IPS DF 6.9 (cell line): ENCODE measurements at regions not wholly inside any gene's neighbourhood (a gene's known extent, or its start where the extent isn't known, plus 50 kb on each side); places are given as distances from the start of the nearest gene placed in this dataset.
"Not testable (repeated sequence)": the region's sequence is repeated elsewhere in the genome, so short reads cannot be mapped to it uniquely, and the experiment has no call there.

Experiments used
- DNase-seq: peaks from one replicate; pipeline ENCODE4 v3.0.0-alpha.2; 2013; ENCODE audit warnings: low read depth, low spot score
- H3K27ac ChIP-seq: one replicate; pipeline ENCODE4 v1.5.1; 2013; ENCODE audit warnings: low read length, control low read depth
- H3K27me3 ChIP-seq: 2 replicates; pipeline ENCODE4 v1.6.1; 2013; ENCODE audit warnings: mild to moderate bottlenecking, low read length; ENCODE audit not compliant: control insufficient read depth, insufficient read depth
- H3K36me3 ChIP-seq: 2 replicates; pipeline ENCODE4 v1.6.1; 2013; ENCODE audit warnings: low read length; ENCODE audit not compliant: control insufficient read depth, insufficient read depth
- H3K4me1 ChIP-seq: 2 replicates; pipeline ENCODE4 v1.6.1; 2013; ENCODE audit warnings: low read length; ENCODE audit not compliant: control insufficient read depth, insufficient read depth
- H3K4me3 ChIP-seq: 2 replicates; pipeline ENCODE4 v1.5.1; 2013; ENCODE audit warnings: mild to moderate bottlenecking, low read length
- H3K9me3 ChIP-seq: 2 replicates; pipeline ENCODE4 v1.6.1; 2013; ENCODE audit warnings: low read length, inconsistent platforms; ENCODE audit not compliant: control insufficient read depth, insufficient read depth
- WGBS: extraction: QIAGEN DNeasy Blood & Tissue Kit; methylation state at CpG from one replicate; pipeline ENCODE4 v1.1.7; 2013; ENCODE audit warnings: mixed read lengths, missing lambda C conversion rate; ENCODE audit not compliant: insufficient read length, insufficient coverage; 5-methylcytosine and 5-hydroxymethylcytosine counted together

- no peaks in the 10 kb centered on the region for H3K4me1 ChIP-seq
- no peaks in the 10 kb centered on the region for H3K36me3 ChIP-seq
- no peaks in the 10 kb centered on the region for H3K9me3 ChIP-seq
- DNase-seq = no peak
- no peak overlapping the region for H3K27ac ChIP-seq
- no peak overlapping the region for H3K4me3 ChIP-seq
- no peaks in the 10 kb centered on the region for H3K27me3 ChIP-seq
- WGBS = no CpG with 5 or more reads among the region's 19 CpGs
Measured at GRCh38 chr11:115990004-115990447, 485.8 kb upstream of the CADM1 start.

GRCh38 chr11:115985896-115986295 is 481.7 kb upstream of the CADM1 start:
- Histone ChIP-seq H3K27ac (no peak overlapping the region), H3K36me3 (no peaks in the 10 kb centered on the region), H3K9me3 (no peaks in the 10 kb centered on the region), H3K4me3 (no peak overlapping the region), H3K27me3 (no peaks in the 10 kb centered on the region), H3K4me1 (no peaks in the 10 kb centered on the region)
- WGBS = no CpG with 5 or more reads among the region's 6 CpGs
- no peak for DNase-seq

- Histone ChIP-seq H3K4me1 (no peaks in the 10 kb centered on the region), H3K27ac (no peak overlapping the region), H3K9me3 (no peaks in the 10 kb centered on the region), H3K36me3 (no peaks in the 10 kb centered on the region), H3K27me3 (no peaks in the 10 kb centered on the region), H3K4me3 (no peak overlapping the region)
- WGBS = no CpG with 5 or more reads among the region's 2 CpGs
- no peak for DNase-seq
Measured at GRCh38 chr11:115984228-115984627, 480.0 kb upstream of the CADM1 start.

GRCh38 chr11:115982666-115983065 is 478.5 kb upstream of the CADM1 start:
- no peaks in the 10 kb centered on the region for H3K4me1 ChIP-seq
- H3K27me3 ChIP-seq = no peaks in the 10 kb centered on the region; the same call in 1 of the 2 replicates
- H3K27ac ChIP-seq = no peak overlapping the region
- no peak overlapping the region for H3K4me3 ChIP-seq
- no CpG with 5 or more reads among the region's 4 CpGs for WGBS
- H3K9me3 ChIP-seq = no peaks in the 10 kb centered on the region
- no peak for DNase-seq
- no peaks in the 10 kb centered on the region for H3K36me3 ChIP-seq

GRCh38 chr11:115981814-115982471 is 477.7 kb upstream of the CADM1 start:
- no CpG with 5 or more reads among the region's 3 CpGs for WGBS
- peaks cover under 1% of the 10 kb centered on the region; the same call in 1 of the 2 replicates for H3K27me3 ChIP-seq
- H3K36me3 ChIP-seq = no peaks in the 10 kb centered on the region
- no peaks in the 10 kb centered on the region for H3K4me1 ChIP-seq
- no peak overlapping the region for H3K4me3 ChIP-seq
- H3K9me3 ChIP-seq = no peaks in the 10 kb centered on the region
- no peak for DNase-seq
- no peak overlapping the region for H3K27ac ChIP-seq

- WGBS = no CpG with 5 or more reads among the region's 3 CpGs
- no peak for DNase-seq
- H3K27ac ChIP-seq = no peak overlapping the region
- H3K4me1 ChIP-seq = no peaks in the 10 kb centered on the region; the same call in 1 of the 2 replicates
- H3K4me3 ChIP-seq = no peak overlapping the region
- peaks cover 8% of the 10 kb centered on the region; the same call in 1 of the 2 replicates for H3K27me3 ChIP-seq
- H3K36me3 ChIP-seq = no peaks in the 10 kb centered on the region
- no peaks in the 10 kb centered on the region for H3K9me3 ChIP-seq
Measured at GRCh38 chr11:115981104-115981481, 476.9 kb upstream of the CADM1 start.

- H3K4me1 ChIP-seq = peaks cover 2% of the 10 kb centered on the region; the same call in 1 of the 2 replicates
- no peak overlapping the region for H3K27ac ChIP-seq
- H3K9me3 ChIP-seq = no peaks in the 10 kb centered on the region
- no peak for DNase-seq
- no CpG with 5 or more reads among the region's 14 CpGs for whole genome bisulfite sequencing
- H3K4me3 ChIP-seq = no peak overlapping the region
- H3K27me3 ChIP-seq = peaks cover 8% of the 10 kb centered on the region; the same call in 1 of the 2 replicates
- H3K36me3 ChIP-seq = no peaks in the 10 kb centered on the region
Measured at GRCh38 chr11:115980337-115981103, 476.3 kb upstream of the CADM1 start.

- no peaks in the 10 kb centered on the region for H3K36me3 ChIP-seq
- no CpG with 5 or more reads among the region's 1 CpG for WGBS
- no peaks in the 10 kb centered on the region for H3K9me3 ChIP-seq
- DNase-seq = no peak
- H3K27ac ChIP-seq = no peak overlapping the region
- H3K4me3 ChIP-seq = no peak overlapping the region
- H3K27me3 ChIP-seq = peaks cover 8% of the 10 kb centered on the region; the same call in 1 of the 2 replicates
- peaks cover 2% of the 10 kb centered on the region; the same call in 1 of the 2 replicates for H3K4me1 ChIP-seq
Measured at GRCh38 chr11:115974703-115975102, 470.5 kb upstream of the CADM1 start.

- not testable (repeated sequence) for H3K36me3 ChIP-seq, H3K9me3 ChIP-seq, DNase-seq, H3K4me3 ChIP-seq, H3K27ac ChIP-seq, H3K27me3 ChIP-seq, H3K4me1 ChIP-seq
- WGBS = no CpG with 5 or more reads among the region's 9 CpGs
Measured at GRCh38 chr11:115967203-115967602, 463.0 kb upstream of the CADM1 start.

- no peak for DNase-seq
- WGBS = no CpG with 5 or more reads among the region's 13 CpGs
- Histone ChIP-seq H3K4me1 (peaks cover 1% of the 10 kb centered on the region), H3K4me3 (no peak overlapping the region), H3K27ac (no peak overlapping the region), H3K27me3 (peaks cover 5% of the 10 kb centered on the region; the same call in 1 of the 2 replicates), H3K9me3 (no peaks in the 10 kb centered on the region), H3K36me3 (no peaks in the 10 kb centered on the region)
Measured at GRCh38 chr11:115965767-115966504, 461.7 kb upstream of the CADM1 start.
